IMR-90 (cell line): ENCODE measurements at regions not wholly inside any gene's neighbourhood (a gene's known extent, or its start where the extent isn't known, plus 50 kb on each side); places are given as distances from the start of the nearest gene placed in this dataset.
A peak's percentile ranks its signal among the peaks of the same experiment; 100 is the strongest.

ENCODE experiments used
- ATAC-seq: fragments of 200-7000 bp; cut with Tn5 transposase; 2 replicates; pipeline ENCODE4 v1.9.1; 2020; ENCODE audit warnings: low read depth, mild to moderate bottlenecking, moderate library complexity
- BruUV-seq: library from RNA; stranded (reverse); fragments of 400-500 nt; replicated peaks from 2 replicates; lab custom pipeline; 2021; lab: Mats Ljungman, UMichigan
- CTCF ChIA-PET: fragments of 300-600 bp; formaldehyde crosslinking; extraction: SDS; loops from one replicate; lab custom pipeline; 2021; ENCODE audit warnings: antibody characterized with exemption; lab: Yijun Ruan, JAX
- POLR2A ChIA-PET: fragments of 300-600 bp; sonication (Branson Sonifier 250); formaldehyde crosslinking; loops from one replicate; lab custom pipeline; 2022; ENCODE audit warnings: antibody characterized with exemption; ENCODE audit not compliant: unreplicated experiment; lab: Charles Lee
- DNase-seq: peaks from one replicate; pipeline ENCODE4 v3.0.0; 2013
- H2AFZ ChIP-seq: replicated peaks from 2 replicates; pipeline ENCODE3; 2013; ENCODE audit warnings: low read length, mild to moderate bottlenecking; ENCODE audit not compliant: poor library complexity
- H2AK5ac ChIP-seq: 2 replicates; pipeline ENCODE4 v1.6.1; 2013; ENCODE audit warnings: low read depth, low read length, inconsistent platforms
- H2AK9ac ChIP-seq: replicated peaks from 2 replicates; pipeline ENCODE3; 2013; ENCODE audit warnings: mild to moderate bottlenecking, low read depth, low read length, moderate library complexity; ENCODE audit not compliant: poor library complexity
- H2BK120ac ChIP-seq: 2 replicates; pipeline ENCODE4 v1.6.1; 2013; ENCODE audit warnings: low read depth, low read length, inconsistent platforms
- H2BK15ac ChIP-seq: 3 replicates; pipeline ENCODE4 v1.6.1; 2013; ENCODE audit warnings: low read depth, low read length, inconsistent platforms
- H2BK20ac ChIP-seq: 2 replicates; pipeline ENCODE4 v1.6.1; 2013; ENCODE audit warnings: low read depth, mild to moderate bottlenecking, inconsistent platforms, low read length, moderate library complexity
- H2BK5ac ChIP-seq: 2 replicates; pipeline ENCODE4 v1.6.1; 2013; ENCODE audit warnings: mild to moderate bottlenecking, low read depth, low read length, inconsistent platforms; ENCODE audit not compliant: poor library complexity, severe bottlenecking
- H3K14ac ChIP-seq: replicated peaks from 2 replicates; pipeline ENCODE4 v1.6.1; 2013; ENCODE audit warnings: low read depth, low read length, inconsistent platforms
- H3K18ac ChIP-seq: 2 replicates; pipeline ENCODE4 v1.6.1; 2013; ENCODE audit warnings: low read depth, low read length, control low read depth
- H3K23ac ChIP-seq: 2 replicates; pipeline ENCODE4 v1.6.1; 2013; ENCODE audit warnings: low read depth, low read length, inconsistent platforms
- H3K27ac ChIP-seq: 2 replicates; pipeline ENCODE4 v1.5.1; 2013; ENCODE audit warnings: mild to moderate bottlenecking, control low read depth, low read length; ENCODE audit not compliant: insufficient read depth
- H3K27me3 ChIP-seq: 2 replicates; pipeline ENCODE4 v1.6.1; 2013; ENCODE audit warnings: low read length; ENCODE audit not compliant: control insufficient read depth, insufficient read depth
- H3K36me3 ChIP-seq: 2 replicates; pipeline ENCODE4 v1.6.1; 2013; ENCODE audit warnings: low read length, mixed read lengths; ENCODE audit not compliant: control insufficient read depth, insufficient read depth
- H3K4ac ChIP-seq: 2 replicates; pipeline ENCODE4 v1.6.1; 2013; ENCODE audit warnings: low read depth, low read length, inconsistent platforms
- H3K4me1 ChIP-seq: 2 replicates; pipeline ENCODE4 v1.6.1; 2013; ENCODE audit warnings: low read length, mixed read lengths; ENCODE audit not compliant: control insufficient read depth, insufficient read depth
- H3K4me2 ChIP-seq: 2 replicates; pipeline ENCODE4 v1.6.1; 2013; ENCODE audit warnings: low read depth, mild to moderate bottlenecking, control low read depth, low read length, moderate library complexity
- H3K4me3 ChIP-seq: 2 replicates; pipeline ENCODE4 v1.5.1; 2013; ENCODE audit warnings: low read depth, mild to moderate bottlenecking, control low read depth, low read length, moderate library complexity; ENCODE audit not compliant: insufficient read depth
- H3K56ac ChIP-seq: 2 replicates; pipeline ENCODE4 v1.6.1; 2013; ENCODE audit warnings: low read length, inconsistent platforms; ENCODE audit not compliant: insufficient read depth; ENCODE audit errors: extremely low read depth
- H3K79me1 ChIP-seq, 2 experiments: 2 replicates each; pipeline ENCODE4 v1.6.1; 2013; ENCODE audit warnings: low read length in 2 of 2, inconsistent platforms in 1 of 2, low read depth in 1 of 2
- H3K9ac ChIP-seq: 2 replicates; pipeline ENCODE4 v1.6.1; 2013; ENCODE audit warnings: low read depth, low read length, control low read depth
- H3K9me1 ChIP-seq: 2 replicates; pipeline ENCODE4 v1.6.1; 2013; ENCODE audit warnings: low read length, inconsistent platforms; ENCODE audit not compliant: insufficient read depth
- H3K9me3 ChIP-seq: 2 replicates; pipeline ENCODE4 v1.6.1; 2013; ENCODE audit warnings: low read length; ENCODE audit not compliant: control insufficient read depth, insufficient read depth
- H4K20me1 ChIP-seq: 2 replicates; pipeline ENCODE4 v1.6.1; 2013; ENCODE audit warnings: low read length, inconsistent platforms; ENCODE audit not compliant: insufficient read depth
- H4K5ac ChIP-seq: 2 replicates; pipeline ENCODE4 v1.6.1; 2013; ENCODE audit warnings: mild to moderate bottlenecking, low read depth, low read length, control low read depth
- H4K8ac ChIP-seq, 2 experiments: 2 replicates each; pipeline ENCODE4 v1.6.1; 2013; ENCODE audit warnings: low read depth in 2 of 2, low read length in 2 of 2, control low read depth in 1 of 2, inconsistent platforms in 1 of 2
- H4K91ac ChIP-seq: 2 replicates; pipeline ENCODE4 v1.6.1; 2013; ENCODE audit warnings: low read depth, low read length, inconsistent platforms; ENCODE audit not compliant: insufficient read depth
- BHLHE40 ChIP-seq: fragments of 150-350 bp; IDR thresholded peaks from 2 replicates; pipeline ENCODE4 v1.6.1; 2016; ENCODE audit warnings: mild to moderate bottlenecking, low read depth, low read length
- CEBPB ChIP-seq: IDR thresholded peaks from 2 replicates; pipeline ENCODE4 v1.6.1; 2012; ENCODE audit warnings: low read depth, low read length, improper control_type of control experiment
- CHD1 ChIP-seq: IDR thresholded peaks from 2 replicates; pipeline ENCODE4 v1.6.1; 2012; ENCODE audit warnings: low read depth, low read length, improper control_type of control experiment
- CTCF ChIP-seq: conservative IDR thresholded peaks from 2 replicates; pipeline ENCODE4 v1.5.1; 2012; ENCODE audit warnings: mild to moderate bottlenecking, low read depth, low read length, improper control_type of control experiment
- ELK1 ChIP-seq: fragments of 150-350 bp; IDR thresholded peaks from 2 replicates; pipeline ENCODE4 v1.6.1; 2016; ENCODE audit warnings: low read depth, mild to moderate bottlenecking, low read length, moderate library complexity, borderline replicate concordance
- FOS ChIP-seq: fragments of 150-350 bp; IDR thresholded peaks from 2 replicates; pipeline ENCODE4 v1.6.1; 2016; ENCODE audit warnings: low read depth, low read length
- MAFK ChIP-seq: IDR thresholded peaks from 2 replicates; pipeline ENCODE4 v1.6.1; 2012; ENCODE audit warnings: low read depth, low read length, improper control_type of control experiment
- MAZ ChIP-seq: IDR thresholded peaks from 2 replicates; pipeline ENCODE4 v1.6.1; 2012; ENCODE audit warnings: low read depth, mild to moderate bottlenecking, low read length, improper control_type of control experiment, moderate library complexity, borderline replicate concordance
- MXI1 ChIP-seq: IDR thresholded peaks from 2 replicates; pipeline ENCODE4 v1.6.1; 2012; ENCODE audit warnings: low read depth, mild to moderate bottlenecking, low read length, moderate library complexity, borderline replicate concordance
- NFE2L2 ChIP-seq: fragments of 150-350 bp; IDR thresholded peaks from 2 replicates; pipeline ENCODE4 v1.6.1; 2016; ENCODE audit warnings: low read depth, mild to moderate bottlenecking, low read length
- POLR2A ChIP-seq: IDR thresholded peaks from 2 replicates; pipeline ENCODE4 v1.6.1; 2012; ENCODE audit warnings: mild to moderate bottlenecking, low read depth, low read length
- RAD21 ChIP-seq: IDR thresholded peaks from 2 replicates; pipeline ENCODE4 v1.6.1; 2012; ENCODE audit warnings: low read length, improper control_type of control experiment
- RCOR1 ChIP-seq: IDR thresholded peaks from 2 replicates; pipeline ENCODE4 v1.6.1; 2012; ENCODE audit warnings: mild to moderate bottlenecking, low read length, improper control_type of control experiment; ENCODE audit not compliant: insufficient replicate concordance
- RFX5 ChIP-seq: IDR thresholded peaks from 2 replicates; pipeline ENCODE4 v1.8.0; 2012; ENCODE audit warnings: low read depth, mild to moderate bottlenecking, low read length, moderate library complexity
- SMC3 ChIP-seq: fragments of 150-350 bp; IDR thresholded peaks from 2 replicates; pipeline ENCODE4 v1.6.1; 2016; ENCODE audit warnings: low read depth, mild to moderate bottlenecking, antibody characterized with exemption, low read length, moderate library complexity
- USF2 ChIP-seq: fragments of 150-350 bp; IDR thresholded peaks from 2 replicates; pipeline ENCODE4 v1.6.1; 2017; ENCODE audit warnings: mild to moderate bottlenecking, antibody characterized with exemption, low read length, low read depth
- WGBS, 2 experiments: methylation state at CpG; one replicate each; pipeline versions ENCODE4 v1.1.5 to v1.1.7; 2013; ENCODE audit warnings: missing lambda C conversion rate in 2 of 2; ENCODE audit not compliant: insufficient read length in 1 of 2; ENCODE audit errors: extremely low coverage in 2 of 2; 5-methylcytosine and 5-hydroxymethylcytosine counted together
- dilution Hi-C: fragments of 300-500 bp; cut with HindIII; formaldehyde crosslinking; loops from one replicate; pipeline ENCODE4 v1.14.3; 2018; ENCODE audit warnings: low sequenced_read_pairs; ENCODE audit not compliant: unreplicated experiment
- in situ Hi-C: fragments of 300-500 bp; cut with MboI; formaldehyde crosslinking; loops from 3 replicates; pipeline ENCODE4 v1.14.3; 2019; ENCODE audit warnings: low sequenced_read_pairs, inconsistent platforms, mixed read lengths
- intact Hi-C: fragments of 100-400 bp; cut with micrococcal nuclease; formaldehyde crosslinking; loops from 2 replicates; pipeline ENCODE4 v1.10.0; 2022

GRCh38 chr20:40774252-40774651 is 85.2 kb upstream of the MAFB start:
- ChIA-PET CTCF (no interaction called here), POLR2A (no interaction called here)
- H3K56ac ChIP-seq = no peak overlapping the region
- no peak overlapping the region for H2AK9ac ChIP-seq
- H3K9me3 ChIP-seq = no peaks in the 10 kb centered on the region
- no peak overlapping the region for H3K4me2 ChIP-seq
- no peak for ATAC-seq
- no peaks in the 10 kb centered on the region for H3K79me1 ChIP-seq
- no TSS peak for BruUV-seq
- H2BK20ac ChIP-seq = no peak overlapping the region
- no peak overlapping the region for H3K27ac ChIP-seq
- no CpG with 5 or more reads among the region's 4 CpGs for WGBS, 2 experiments
- 0 out of 2 replicates have a peak overlapping the region, but pooled peaks have one; percentile 10 for H3K23ac ChIP-seq
- H4K20me1 ChIP-seq = no peaks in the 10 kb centered on the region
- DNase-seq = no peak
- no peak overlapping the region for H2BK120ac ChIP-seq
- H3K36me3 ChIP-seq = no peaks in the 10 kb centered on the region
- H3K4ac ChIP-seq = no peak overlapping the region
- H3K27me3 ChIP-seq = no peaks in the 10 kb centered on the region; the same call in 1 of the 2 replicates
- no peak overlapping the region for H3K14ac ChIP-seq
- H2BK5ac ChIP-seq = no peak overlapping the region
- H4K91ac ChIP-seq = no peak overlapping the region
- H3K4me3 ChIP-seq = no peak overlapping the region
- dilution Hi-C loops = no loop called here
- no peaks in the 10 kb centered on the region; the same call in 1 of the 2 replicates for H3K9me1 ChIP-seq
- no peak overlapping the region for H2AFZ ChIP-seq
- H2AK5ac ChIP-seq = no peak overlapping the region
- H4K8ac ChIP-seq = no peak overlapping the region
- no peak overlapping the region for H4K5ac ChIP-seq
- H3K9ac ChIP-seq = no peak overlapping the region
- no peak for TF ChIP-seq USF2
- no peak for TF ChIP-seq RAD21
- no peak for TF ChIP-seq RCOR1
- no peak for TF ChIP-seq MXI1
- TF ChIP-seq MAZ = no peak
- TF ChIP-seq FOS = no peak
- TF ChIP-seq BHLHE40 = no peak
- no peak for TF ChIP-seq ELK1
- no peak for TF ChIP-seq CEBPB
- TF ChIP-seq MAFK = no peak
- no peak for TF ChIP-seq SMC3
- no peak for TF ChIP-seq CHD1
- no peak for TF ChIP-seq CTCF
- TF ChIP-seq RFX5 = no peak
- TF ChIP-seq NFE2L2 = no peak
- no peak for TF ChIP-seq POLR2A
- intact Hi-C loops = no loop called here
- no peak overlapping the region for H2BK15ac ChIP-seq
- in situ Hi-C loops = no loop called here
- H3K4me1 ChIP-seq = no peaks in the 10 kb centered on the region
- H3K18ac ChIP-seq = no peak overlapping the region
